ENCODE measurements at regions not wholly inside any gene's neighbourhood (a gene's known extent, or its start where the extent isn't known, plus 50 kb on each side); places are given as distances from the start of the nearest gene placed in this dataset.

DNA sequence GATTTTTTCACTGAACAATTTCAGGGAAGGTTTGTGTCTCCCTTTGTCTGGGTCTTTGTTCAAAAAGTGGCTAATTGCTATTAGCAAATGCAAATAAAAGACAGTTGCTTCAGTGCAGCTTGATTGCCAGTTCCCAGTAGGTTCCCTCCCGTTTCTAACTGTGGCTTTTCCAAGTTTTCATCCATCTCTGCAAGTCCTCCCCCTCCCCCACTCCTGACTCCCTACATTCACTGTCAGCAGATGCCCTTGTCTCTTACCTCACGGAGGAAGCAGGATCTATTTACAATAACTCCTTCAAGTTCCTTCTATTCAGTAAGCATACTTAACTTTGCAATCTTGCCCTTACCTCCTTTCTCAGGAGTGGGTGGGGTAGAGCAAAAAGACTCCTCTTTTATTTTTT, 55.4 kb upstream of the SCEL start:
- Histone ChIP-seq H3K9me3 (no peaks in the 10 kb centered on the region), H3K4me3 (no peak overlapping the region), H3K27me3 (no peaks in the 10 kb centered on the region), H3K36me3 (no peaks in the 10 kb centered on the region)
- no peak for DNase-seq

DNA sequence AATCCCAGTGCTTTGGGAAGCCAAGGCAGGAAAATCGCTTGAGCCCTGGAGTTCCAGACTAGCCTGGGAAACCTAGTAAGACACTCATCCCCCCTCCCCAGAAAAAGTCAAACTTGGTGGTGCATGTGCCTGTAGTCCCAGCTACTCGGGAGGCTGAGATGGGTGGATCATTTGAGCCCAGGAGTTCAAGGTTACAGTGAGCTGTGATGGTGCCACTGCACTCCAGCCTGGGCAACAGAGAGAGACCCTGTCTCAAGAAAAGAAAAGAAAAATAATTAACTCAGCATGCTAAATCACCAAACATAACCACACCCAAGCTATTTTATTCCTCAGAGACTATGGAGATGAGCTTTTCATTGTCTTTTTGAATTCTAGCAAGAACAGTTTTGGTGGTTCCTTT, 56.2 kb upstream of the SCEL start:
- Histone ChIP-seq H3K27me3 (no peaks in the 10 kb centered on the region), H3K36me3 (no peaks in the 10 kb centered on the region), H3K9me3 (no peaks in the 10 kb centered on the region), H3K4me3 (no peak overlapping the region)
- no peak for DNase-seq

DNA sequence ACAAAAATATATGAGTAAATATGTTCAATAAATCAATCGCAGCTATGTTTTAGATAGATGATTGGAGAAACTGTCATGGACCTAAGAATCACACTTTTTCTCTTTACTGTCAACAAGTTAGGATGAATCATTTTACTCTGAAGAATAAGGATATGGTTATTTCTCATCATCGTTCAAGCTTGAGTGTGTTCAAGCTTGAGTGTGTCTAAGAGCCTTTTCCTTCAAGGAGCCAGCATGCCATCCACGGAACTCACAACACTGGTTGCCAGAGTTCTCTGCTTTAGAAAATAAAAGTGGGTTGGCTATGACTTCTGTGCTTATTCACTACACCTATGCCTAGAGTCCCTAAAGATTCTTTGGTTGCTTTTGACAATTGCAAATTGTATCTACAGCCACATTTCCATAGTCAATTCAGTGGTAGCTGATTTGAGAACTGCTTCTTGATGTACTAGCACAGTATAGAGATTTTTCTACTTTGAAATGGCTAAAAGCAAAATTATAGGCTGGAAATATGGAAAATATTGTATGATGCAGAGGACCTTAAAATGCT, 58.1 kb upstream of the SCEL start:
- no peaks in the 10 kb centered on the region for H3K36me3 ChIP-seq
- H3K4me3 ChIP-seq = peak overlapping the region; percentile 51; the same call in 1 of the 2 replicates
- no peak for DNase-seq
- no peaks in the 10 kb centered on the region for H3K27me3 ChIP-seq
- no peaks in the 10 kb centered on the region for H3K9me3 ChIP-seq

DNA sequence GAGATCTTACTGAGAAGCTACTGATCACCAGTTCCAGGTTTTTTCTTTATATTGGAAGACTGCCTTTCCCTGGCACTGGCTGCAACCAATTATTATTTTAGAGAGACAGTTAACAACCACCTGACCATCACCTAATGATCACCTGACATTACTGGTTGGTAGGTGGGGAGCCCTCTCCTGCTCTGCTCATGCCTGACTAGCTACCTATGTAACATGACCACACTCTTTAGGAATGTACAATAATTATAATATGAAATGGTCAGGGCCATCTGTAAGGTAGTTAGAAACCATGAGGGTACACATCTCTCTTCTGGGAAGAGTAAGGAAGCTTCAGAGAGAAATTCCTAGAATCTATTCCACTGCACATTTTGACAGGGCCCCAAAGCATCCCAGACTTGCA, 59.0 kb upstream of the SCEL start:
- Histone ChIP-seq H3K27me3 (no peaks in the 10 kb centered on the region), H3K36me3 (no peaks in the 10 kb centered on the region), H3K9me3 (no peaks in the 10 kb centered on the region), H3K4me3 (no peak overlapping the region)
- DNase-seq = no peak

DNA sequence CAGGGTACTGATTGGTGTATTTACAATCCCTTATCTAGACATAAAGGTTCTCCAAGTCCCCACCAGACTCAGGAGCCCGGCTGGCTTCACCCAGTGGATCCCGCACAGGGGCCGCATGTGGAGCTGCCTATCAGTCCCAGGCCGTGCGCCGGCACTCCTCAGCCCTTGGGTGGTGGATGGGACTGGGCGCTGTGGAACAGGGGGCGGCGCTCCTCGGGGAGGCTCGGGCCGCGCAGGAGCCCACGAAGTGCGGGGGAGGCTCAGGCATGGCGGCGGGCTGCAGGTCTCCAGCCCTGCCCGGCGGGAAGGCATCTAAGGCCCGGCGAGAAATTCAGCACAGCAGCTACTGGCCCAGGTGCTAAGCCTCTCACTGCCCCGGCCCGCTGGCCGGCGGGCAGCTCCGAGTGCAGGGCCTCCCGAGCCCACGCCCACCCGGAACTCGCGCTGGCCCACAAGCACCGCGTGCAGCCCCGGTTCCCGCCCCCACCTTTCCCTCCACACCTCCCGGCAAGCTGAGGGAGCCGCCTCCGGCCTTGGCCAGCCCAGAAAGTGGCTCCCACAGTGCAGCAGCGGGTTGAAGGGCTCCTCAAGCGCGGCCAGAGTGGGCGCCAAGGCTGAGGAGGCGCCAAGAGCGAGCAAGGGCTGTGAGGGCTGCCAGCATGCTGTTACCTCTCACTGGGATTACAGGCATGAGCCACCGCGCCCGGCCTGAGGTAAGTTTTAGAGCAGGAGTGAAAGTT, 60.0 kb upstream of the SCEL start:
- no peaks in the 10 kb centered on the region for H3K9me3 ChIP-seq
- DNase-seq = no peak
- H3K27me3 ChIP-seq = no peaks in the 10 kb centered on the region
- H3K4me3 ChIP-seq = no peak overlapping the region
- no peaks in the 10 kb centered on the region for H3K36me3 ChIP-seq

DNA sequence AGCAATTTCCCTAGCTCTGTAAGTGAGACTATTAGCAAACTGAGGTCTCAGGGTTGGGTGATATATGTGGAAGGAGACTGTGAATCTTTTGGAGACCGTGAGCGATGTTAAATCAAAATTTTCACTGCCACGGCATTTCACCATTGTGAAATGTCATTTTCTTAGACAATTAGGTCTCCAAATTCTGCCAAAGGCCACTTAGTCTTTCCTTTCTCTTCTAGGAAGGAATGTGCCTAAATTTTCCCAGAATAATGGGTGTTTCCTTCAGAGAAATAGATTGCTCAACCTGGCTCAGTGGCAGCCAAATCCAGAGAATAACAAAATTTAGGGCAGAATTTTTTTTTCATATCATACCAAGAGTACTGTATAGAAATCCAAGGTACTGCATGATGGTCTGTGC, 64.5 kb upstream of the SCEL start:
- H3K36me3 ChIP-seq = no peaks in the 10 kb centered on the region
- no peak overlapping the region for H3K4me3 ChIP-seq
- no peak for DNase-seq
- H3K27me3 ChIP-seq = no peaks in the 10 kb centered on the region
- H3K9me3 ChIP-seq = no peaks in the 10 kb centered on the region

DNA sequence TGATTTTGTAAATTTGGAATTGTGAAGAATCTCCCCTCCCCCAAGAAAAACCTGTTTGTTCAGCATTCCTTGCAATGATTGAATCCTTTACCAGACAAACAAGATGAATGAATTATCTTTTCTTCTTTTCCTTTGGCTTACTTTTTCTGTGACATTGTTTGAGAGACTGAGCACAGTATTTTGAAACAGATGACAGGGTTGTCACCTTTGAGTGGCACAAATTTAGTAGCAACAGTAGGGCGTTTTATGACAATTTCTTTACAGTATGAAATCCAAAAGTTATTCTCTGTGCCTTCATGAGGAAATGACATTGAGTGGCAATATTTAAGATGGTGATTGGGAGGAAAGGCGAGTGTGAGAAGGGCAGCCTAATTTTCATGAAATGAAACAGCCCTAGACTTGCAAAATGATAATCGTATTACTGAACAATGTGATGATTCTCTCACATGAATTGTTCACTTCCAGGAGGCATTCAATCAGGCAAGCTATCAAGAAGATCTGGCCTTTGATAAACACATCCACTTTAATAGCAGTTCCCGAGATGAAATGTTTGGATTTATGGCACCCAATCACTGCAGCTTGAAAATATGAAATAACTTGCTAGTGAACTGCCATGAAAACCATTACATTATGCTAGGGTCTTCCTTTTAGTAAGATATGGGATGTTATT, 68.6 kb upstream of the SCEL start:
- DNase-seq = no peak
- no peak overlapping the region for H3K4me3 ChIP-seq

DNA sequence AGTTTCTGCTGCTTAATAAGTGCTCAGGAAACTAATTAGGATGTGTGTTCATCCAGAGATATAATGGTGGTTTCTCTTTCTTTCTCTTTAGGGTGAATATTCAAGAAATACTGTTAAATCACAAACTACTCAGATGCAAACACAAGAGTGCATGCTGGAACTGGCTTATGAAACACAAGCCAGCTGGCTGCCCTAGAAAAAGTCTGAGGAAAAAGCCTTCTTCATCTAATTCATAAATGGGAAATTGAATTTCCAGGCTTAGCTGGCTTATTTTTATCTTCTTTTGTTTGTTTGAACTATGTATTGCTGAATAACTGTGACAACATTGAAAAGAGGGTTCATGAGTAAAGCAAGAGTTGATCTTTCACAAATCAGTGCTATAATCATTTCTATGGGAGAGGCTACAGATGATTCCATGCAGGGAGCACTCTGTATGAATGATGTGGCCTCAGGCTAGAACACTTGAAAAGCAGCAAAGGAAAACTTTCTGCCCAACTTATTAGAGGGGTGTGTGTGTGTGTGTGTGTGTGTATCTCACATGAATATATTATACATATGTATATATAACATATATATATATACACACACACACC, 69.8 kb upstream of the SCEL start:
- no peaks in the 10 kb centered on the region for H3K9me3 ChIP-seq
- DNase-seq = no peak
- H3K36me3 ChIP-seq = no peaks in the 10 kb centered on the region
- H3K4me3 ChIP-seq = no peak overlapping the region
- H3K27me3 ChIP-seq = no peaks in the 10 kb centered on the region

More for the DNA sequence above, 68.6 kb upstream of the SCEL start:
- Histone ChIP-seq H3K9me3 (no peaks in the 10 kb centered on the region), H3K36me3 (no peaks in the 10 kb centered on the region), H3K27me3 (no peaks in the 10 kb centered on the region)

DNA sequence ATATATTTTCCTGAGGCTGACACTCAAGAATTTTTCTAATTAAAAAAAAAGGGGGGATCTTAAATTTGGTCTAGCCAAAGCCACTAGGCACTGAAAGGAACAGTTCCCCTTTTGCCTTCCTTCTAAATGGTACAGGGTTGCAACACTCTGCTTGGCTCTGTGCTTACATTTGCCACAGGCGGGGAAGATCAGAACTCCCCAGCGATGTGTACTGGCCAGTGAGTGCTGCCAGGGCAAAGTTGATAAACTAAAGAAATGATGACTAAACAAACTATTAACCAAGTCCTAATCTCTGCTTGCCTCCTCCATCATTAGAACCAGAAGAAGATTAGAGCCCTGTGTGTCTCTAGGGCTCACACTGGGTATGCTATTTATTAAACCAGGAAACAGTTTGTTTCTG, 75.3 kb upstream of the SCEL start:
- DNase-seq = no peak
- Histone ChIP-seq H3K36me3 (no peaks in the 10 kb centered on the region), H3K27me3 (0 out of 2 replicates have a peak, but pooled peaks cover 2% of the 10 kb centered on the region), H3K4me3 (no peak overlapping the region), H3K9me3 (no peaks in the 10 kb centered on the region)

DNA sequence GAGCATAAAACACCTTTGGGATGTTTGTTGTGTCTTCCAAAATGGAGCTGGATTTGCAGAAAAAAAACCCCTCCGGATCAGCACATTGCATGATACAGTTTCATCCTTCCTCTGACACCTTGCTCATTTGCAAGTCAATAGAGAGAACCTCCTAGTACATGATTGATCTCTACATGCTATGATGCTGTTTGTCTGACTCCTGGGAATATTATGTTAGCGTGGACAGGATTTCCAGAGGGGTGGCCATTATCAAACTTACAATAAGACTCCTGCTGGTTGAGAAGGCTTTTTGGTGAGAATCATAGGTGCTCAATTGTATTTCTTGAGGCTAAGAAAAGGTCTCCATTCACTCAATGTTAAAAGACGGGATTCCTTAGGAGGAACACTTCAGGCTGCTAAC, 75.9 kb upstream of the SCEL start:
- no peak for DNase-seq
- H3K36me3 ChIP-seq = no peaks in the 10 kb centered on the region

DNA sequence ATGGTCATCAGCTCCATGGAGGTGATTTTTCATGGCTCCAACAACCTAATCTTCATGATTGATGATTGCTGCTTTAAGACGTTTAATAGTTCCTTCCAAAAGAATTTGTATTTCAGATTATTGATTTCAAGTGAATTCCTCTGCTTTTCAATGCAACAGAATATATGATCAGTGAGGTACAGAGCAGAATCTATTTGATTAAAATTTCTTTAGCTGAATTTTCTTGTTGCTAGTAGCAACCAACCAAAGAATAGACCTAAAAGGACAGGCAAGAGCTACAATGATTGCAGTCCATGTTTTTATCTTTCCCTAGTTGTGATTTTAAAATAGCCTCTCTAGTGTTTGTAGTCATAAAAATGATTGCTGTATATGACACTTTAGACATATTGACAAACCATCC, 76.8 kb upstream of the SCEL start:
- no peaks in the 10 kb centered on the region for H3K36me3 ChIP-seq
- H3K9me3 ChIP-seq = no peaks in the 10 kb centered on the region
- no peak for DNase-seq
- no peak overlapping the region for H3K4me3 ChIP-seq
- peaks cover 2% of the 10 kb centered on the region; the same call in 1 of the 2 replicates for H3K27me3 ChIP-seq

More for the DNA sequence above, 75.9 kb upstream of the SCEL start:
- Histone ChIP-seq H3K9me3 (no peaks in the 10 kb centered on the region), H3K4me3 (no peak overlapping the region), H3K27me3 (0 out of 2 replicates have a peak, but pooled peaks cover 2% of the 10 kb centered on the region)

DNA sequence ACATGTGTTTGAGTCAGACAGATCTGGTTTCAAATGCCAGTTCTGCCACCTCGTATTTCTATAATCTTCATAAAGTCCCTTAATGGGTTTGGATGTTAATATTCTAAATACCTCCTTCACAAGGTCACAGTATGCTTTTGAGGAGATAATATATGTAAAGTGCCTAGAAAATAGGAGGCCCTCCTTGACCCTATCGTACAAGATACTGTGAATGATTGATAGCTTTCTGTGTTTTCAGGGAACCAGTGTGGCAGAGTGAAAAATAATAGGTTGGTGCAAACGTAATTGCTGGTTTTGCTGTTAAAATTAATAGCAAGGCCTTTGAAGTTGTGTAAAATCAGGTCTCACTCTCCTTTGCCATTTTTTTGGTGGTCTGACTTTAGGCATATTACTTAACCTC, 77.5 kb upstream of the SCEL start:
- H3K9me3 ChIP-seq = no peaks in the 10 kb centered on the region
- no peak for DNase-seq
- no peaks in the 10 kb centered on the region for H3K36me3 ChIP-seq
- H3K4me3 ChIP-seq = no peak overlapping the region
- H3K27me3 ChIP-seq = peaks cover 2% of the 10 kb centered on the region; the same call in 1 of the 2 replicates

DNA sequence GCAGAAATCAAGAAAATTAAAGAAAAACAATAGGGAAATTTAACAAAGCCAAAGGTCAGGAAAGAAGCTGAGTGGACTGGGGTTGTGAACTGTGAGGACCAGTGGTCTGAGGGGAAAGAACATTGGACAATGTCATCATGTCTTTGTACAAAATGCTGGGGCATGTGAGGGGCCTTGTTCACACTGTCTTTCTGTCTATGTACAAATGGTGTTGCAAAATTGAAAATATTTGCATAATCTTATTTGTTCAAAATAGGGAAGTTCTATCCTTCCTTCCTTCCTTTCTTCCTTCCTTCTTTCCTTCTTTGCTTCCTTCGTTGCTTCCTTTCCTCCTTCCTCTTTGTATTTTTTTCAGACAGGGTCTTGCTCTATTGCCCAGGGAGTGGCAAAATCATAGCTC, 79.2 kb upstream of the SCEL start:
- Histone ChIP-seq H3K4me3 (no peak overlapping the region), H3K27me3 (peaks cover 2% of the 10 kb centered on the region; the same call in 1 of the 2 replicates), H3K9me3 (no peaks in the 10 kb centered on the region), H3K36me3 (no peaks in the 10 kb centered on the region)
- DNase-seq = no peak

DNA sequence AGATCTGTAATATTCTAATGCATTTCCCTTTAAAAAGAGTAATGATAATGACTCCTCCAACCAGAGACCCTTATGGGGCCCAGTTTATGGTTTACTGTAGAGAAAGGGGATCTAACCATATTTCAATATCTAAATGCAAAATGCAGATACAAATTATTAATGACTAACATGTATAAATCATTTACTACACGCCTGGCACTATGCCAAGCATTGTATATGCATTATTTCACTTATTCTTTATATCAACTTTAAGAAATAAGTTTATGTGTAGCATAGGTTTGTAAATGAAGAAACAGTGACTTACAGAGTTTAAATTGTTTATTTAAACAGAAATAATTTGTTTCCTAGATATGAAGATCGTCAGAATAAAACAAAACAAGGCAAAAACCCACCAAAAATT, 86.2 kb upstream of the SCEL start:
- Histone ChIP-seq H3K9me3 (no peaks in the 10 kb centered on the region), H3K36me3 (no peaks in the 10 kb centered on the region), H3K27me3 (no peaks in the 10 kb centered on the region; the same call in 1 of the 2 replicates), H3K4me3 (no peak overlapping the region)
- DNase-seq = no peak

DNA sequence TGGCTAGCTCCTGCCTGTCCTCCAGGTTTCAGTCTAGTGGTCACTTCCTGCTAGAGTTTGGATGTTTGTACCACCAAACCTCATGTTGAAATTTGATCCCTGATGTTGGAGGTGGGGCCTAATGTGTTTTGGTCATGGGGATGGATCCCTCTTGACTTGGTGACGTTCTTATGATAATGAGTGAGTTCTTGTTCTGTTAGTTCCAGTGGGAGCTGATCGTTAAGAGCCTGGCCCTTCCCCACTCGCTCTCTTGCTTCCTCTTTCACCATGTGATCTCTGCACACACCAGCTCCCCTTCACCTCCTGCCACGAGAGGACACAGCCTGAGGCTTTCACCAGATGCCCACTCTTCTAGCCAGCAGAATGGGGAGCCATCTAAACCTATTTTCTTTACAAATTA, 86.8 kb upstream of the SCEL start:
- H3K27me3 ChIP-seq = no peaks in the 10 kb centered on the region
- H3K36me3 ChIP-seq = no peaks in the 10 kb centered on the region
- H3K9me3 ChIP-seq = no peaks in the 10 kb centered on the region
- H3K4me3 ChIP-seq = no peak overlapping the region
- no peak for DNase-seq

DNA sequence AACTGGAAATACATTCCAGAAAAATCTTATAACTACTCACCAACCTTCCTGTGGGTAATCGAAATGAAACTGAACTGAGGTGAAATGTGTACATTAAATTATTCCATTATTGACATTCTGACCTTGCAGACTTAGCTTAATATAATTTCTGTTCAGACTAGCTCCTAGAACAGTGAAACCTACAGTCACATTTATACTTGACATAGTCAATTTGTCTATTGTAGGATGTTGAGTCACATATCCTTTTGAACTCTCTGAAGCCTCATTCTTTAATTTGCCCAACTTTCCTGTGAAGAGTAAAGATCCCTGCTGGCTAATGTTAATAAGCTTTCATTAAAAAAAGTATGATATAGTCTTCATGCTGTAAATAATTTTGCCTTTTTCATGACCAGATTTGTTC, 92.0 kb upstream of the SCEL start:
- Histone ChIP-seq H3K36me3 (no peaks in the 10 kb centered on the region), H3K27me3 (no peaks in the 10 kb centered on the region), H3K9me3 (no peaks in the 10 kb centered on the region), H3K4me3 (no peak overlapping the region)
- no peak for DNase-seq

DNA sequence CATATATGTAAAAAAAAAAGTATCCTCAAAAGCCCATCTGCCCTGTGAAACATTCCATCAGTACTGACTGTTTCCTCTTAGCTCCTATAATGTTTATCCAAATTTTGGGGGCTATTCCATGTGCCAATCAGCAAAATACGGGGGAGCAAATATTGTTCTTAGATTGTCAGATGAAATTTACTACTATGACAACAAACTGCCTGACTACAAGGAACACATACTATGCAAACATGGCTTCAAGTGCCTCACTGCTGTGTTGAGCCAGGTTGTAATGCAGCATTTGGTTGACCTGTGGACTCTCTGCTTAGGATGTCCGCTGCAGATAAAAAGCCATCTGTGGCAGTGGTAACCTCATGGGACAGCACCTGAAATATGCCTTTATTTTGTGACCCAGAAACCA, 98.2 kb upstream of the SCEL start:
- DNase-seq = no peak
- H3K36me3 ChIP-seq = no peaks in the 10 kb centered on the region
- H3K9me3 ChIP-seq = no peaks in the 10 kb centered on the region
- no peak overlapping the region for H3K4me3 ChIP-seq
- no peaks in the 10 kb centered on the region for H3K27me3 ChIP-seq

All from MG63 (cell line).